GM19240 (cell line): ENCODE measurements at regions not wholly inside any gene's neighbourhood (a gene's known extent, or its start where the extent isn't known, plus 50 kb on each side); places are given as distances from the start of the nearest gene placed in this dataset.

Source experiments
- DNase-seq: peaks from one replicate; pipeline ENCODE4 v3.0.0; 2011; ENCODE audit warnings: low spot score; ENCODE audit not compliant: insufficient read length

DNA sequence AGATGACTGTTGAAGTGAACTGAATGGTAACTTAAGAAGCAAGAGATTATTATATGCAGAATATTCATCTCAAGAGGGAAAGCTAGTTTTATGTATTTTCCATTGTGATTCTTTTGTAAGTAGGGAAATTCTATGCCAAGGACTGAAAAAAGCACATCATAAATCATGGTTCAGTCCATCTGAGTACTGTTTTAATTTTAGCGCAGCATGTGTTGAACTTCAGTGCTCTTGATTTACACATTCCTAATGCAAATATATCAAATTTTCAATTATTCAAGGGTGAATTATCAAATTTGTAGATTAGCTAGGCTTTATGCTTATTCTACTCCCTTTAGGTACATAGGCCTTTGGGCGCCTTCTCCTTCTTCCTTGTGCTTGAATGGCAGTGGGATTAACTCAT lies 50.3 kb upstream of the TCF12 start:
- no peak for DNase-seq

- DNase-seq, result no peak
Measured at GRCh38 chr15:56866803-56867202, 51.6 kb upstream of the TCF12 start.

GRCh38 chr15:56857828-56858227 lies 60.6 kb upstream of the TCF12 start:
- no peak for DNase-seq

DNA sequence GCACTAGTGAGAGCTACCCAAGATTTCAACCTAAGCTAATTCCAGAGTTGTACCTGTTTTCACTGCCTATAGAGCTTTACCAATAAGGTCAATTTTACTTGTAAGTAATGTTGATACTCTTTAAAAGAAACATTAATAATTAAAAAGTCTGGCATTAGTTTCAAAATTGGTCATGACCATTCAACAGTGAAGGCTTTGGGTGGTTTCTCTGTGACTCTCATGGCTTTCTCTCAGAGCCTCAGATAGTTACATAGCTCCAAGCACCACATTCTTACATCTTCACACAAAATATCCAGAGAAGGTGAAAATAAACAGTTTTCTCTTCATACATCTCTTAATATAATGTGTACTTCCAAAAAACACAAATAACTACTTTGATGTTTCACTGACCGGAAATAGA lies 61.5 kb upstream of the TCF12 start:
- DNase-seq, result no peak

- DNase-seq, result no peak
Measured at GRCh38 chr15:56844892-56845291, 73.6 kb upstream of the TCF12 start.

- no peak for DNase-seq
Measured at GRCh38 chr15:56844471-56844870, 74.0 kb upstream of the TCF12 start.

DNA sequence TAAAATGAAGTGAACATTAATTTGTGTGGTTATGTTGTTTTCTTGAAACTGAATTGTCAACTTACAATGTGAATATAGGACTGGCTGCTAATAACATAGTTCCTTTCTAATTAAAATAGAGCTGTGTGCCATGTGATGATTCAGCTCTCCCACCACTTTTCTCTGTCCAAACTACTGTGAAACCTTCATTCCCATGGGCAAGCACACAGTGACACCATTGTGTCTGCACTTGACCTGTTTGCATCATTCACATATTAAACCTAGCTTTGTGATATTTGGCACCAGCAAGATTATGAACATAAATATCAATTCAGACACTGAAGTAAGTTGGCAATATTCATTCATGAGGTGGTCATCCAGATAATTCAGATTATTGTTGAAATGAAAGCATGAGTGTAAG lies 78.8 kb upstream of the TCF12 start:
- DNase-seq, result no peak

GRCh38 chr15:56839099-56839498 lies 79.3 kb upstream of the TCF12 start:
- DNase-seq, result no peak

DNA sequence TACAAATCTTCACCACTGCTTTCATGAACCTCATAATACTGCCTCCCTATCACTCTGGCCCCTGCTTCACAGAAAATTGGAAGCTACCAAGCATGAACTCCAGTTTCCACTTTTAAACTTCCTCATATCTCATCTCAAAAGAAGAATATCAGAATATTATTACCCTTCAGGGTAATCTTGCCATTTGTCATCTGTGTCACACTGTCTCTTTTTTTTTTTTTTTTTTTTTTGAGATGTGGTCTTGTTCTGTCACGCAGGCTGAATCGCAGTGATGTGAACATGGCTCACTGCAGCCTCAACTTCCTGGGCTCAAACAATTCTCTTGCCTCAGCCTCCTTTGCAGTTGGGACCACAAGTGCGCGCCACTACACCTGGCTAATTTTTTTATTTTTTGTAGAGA lies 80.4 kb upstream of the TCF12 start:
- DNase-seq, result no peak

GRCh38 chr15:56837273-56837672 lies 81.2 kb upstream of the TCF12 start:
- DNase-seq, result no peak

GRCh38 chr15:56835718-56836171 lies 82.7 kb upstream of the TCF12 start:
- no peak for DNase-seq

DNA sequence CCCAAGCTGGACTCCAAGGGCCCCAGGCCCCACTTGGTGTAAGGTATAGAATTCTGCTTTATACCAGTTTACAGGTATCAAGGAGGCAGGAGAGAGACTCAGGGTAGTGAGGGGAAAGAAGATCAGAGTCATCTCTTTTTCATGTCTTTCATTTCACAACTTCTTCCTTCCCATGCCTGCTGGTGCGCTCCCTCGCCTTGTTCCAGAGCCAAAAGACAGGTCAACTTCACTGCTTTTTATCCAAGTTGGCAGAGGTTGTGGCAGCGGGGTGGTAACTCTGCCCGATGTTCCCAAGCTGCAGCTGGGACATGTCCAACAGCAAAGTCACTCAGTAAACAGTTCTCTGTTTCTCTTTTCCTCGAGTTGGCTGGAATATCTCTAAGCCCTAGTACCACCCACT lies 86.3 kb upstream of the TCF12 start:
- DNase-seq, result no peak

GRCh38 chr15:56831467-56832005 lies 86.9 kb upstream of the TCF12 start:
- no peak for DNase-seq

GRCh38 chr15:56824175-56824574 lies 90.9 kb upstream of the ZNF280D start:
- DNase-seq, result no peak

DNA sequence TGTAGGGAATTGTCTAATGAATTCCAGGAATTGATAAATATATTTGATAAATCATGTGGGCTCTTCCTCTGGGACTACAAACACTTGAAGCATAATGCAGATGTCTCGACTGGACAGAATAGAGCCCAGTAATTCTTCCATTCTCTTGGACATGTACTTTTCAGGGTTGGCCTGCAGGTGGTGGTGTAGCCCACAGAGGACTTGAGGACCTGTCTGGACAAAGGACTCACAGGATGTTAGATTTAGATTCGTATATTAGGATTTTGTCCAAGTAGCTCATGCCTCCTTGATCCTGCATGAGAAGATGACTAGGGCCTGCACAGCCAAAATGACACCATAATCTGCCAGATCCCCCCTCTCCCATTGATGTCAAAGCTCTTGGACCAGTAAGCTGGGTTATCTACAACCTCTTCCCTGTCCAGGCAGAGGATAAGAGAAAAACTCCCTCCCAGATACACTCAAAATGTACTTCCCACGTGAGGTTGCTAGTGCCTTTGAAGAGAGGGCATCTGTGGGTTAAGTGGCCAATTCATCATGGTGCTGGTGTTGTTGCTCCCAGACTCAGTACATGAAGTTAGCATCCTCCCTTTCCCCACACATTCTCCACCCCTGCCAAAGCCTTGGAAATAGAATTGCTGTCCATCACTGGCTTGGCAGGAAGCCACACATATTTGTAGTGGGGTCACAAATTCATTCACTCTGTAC lies 88.6 kb upstream of the ZNF280D start:
- peak; percentile 50 for DNase-seq

GRCh38 chr15:56820333-56820732 lies 87.0 kb upstream of the ZNF280D start:
- peak; percentile 16 for DNase-seq

DNA sequence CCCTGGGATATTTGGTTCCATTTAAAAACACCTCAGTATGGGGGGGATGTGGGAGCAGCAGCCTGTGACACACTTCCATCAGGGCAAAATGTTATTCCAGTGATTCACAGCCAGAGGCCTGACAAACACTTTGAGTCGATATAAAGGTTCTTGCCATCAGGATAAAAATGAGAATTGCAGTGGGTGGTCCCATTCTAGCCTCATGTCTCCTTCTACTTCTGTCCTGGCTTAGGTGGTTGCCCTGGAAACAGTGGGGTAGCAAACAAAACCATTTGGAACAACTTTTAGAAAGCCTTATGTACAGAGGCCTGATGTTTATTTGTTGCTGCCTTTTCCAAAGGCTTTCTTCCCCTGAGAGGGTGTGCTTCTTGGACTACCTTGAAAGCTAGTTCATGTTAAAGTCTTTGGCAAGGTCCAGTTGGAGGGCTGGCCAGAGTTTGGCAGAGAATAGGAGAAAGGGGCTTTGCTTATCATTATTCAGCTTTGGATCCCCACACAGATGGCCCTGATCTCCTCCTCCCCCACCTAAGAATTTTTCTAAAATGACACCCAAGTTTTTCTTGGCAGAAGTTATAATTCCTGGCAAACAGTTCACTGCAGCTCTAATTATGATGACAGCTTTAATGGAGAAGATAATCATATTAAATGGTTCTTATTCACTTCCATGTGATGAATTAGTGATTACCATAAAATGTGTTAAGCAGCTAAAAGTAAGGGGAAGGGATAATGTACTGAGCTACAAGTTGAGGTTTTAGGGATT lies 84.2 kb upstream of the ZNF280D start:
- DNase-seq, result no peak

DNA sequence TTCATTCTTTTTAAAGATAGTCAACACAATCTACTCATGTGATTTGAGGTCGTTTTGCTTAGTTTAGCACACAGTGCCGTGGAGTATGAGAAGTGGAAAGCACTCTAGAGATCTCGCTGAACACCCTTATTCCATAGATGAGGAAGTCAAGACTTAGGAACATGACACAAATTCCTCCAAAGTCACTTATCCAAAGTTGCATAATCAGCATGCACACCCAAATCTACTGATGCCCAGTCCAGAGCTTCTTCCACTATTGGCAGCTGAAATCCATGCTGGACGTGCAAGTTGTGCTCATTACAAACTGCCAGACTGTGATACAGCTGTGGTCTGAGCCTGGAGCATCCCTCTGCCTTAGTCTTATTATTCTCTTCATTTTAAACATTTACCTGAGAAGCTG lies 83.5 kb upstream of the ZNF280D start:
- DNase-seq, result no peak

GRCh38 chr15:56815247-56815646 lies 81.9 kb upstream of the ZNF280D start:
- DNase-seq, result no peak

DNA sequence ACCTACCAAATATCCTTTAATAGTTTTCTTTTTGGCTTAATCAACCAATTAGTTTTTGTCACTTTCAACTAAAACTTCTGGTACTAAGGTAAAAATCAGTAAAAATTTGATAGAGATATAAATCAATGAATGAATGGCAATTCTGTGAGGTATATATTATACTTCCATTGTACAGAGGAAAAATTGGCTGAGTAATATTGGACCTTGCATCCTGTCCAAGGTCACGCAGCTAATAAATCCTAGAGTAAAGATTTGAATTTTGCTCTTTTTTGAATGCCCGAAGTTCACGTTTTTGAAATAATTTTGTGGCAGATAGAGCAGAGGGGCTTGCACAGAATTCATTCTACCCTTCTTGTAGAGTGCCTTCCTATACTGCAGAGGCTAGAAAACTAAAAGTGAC lies 81.1 kb upstream of the ZNF280D start:
- DNase-seq, result no peak

GRCh38 chr15:56813995-56814394 lies 80.7 kb upstream of the ZNF280D start:
- DNase-seq, result no peak

DNA sequence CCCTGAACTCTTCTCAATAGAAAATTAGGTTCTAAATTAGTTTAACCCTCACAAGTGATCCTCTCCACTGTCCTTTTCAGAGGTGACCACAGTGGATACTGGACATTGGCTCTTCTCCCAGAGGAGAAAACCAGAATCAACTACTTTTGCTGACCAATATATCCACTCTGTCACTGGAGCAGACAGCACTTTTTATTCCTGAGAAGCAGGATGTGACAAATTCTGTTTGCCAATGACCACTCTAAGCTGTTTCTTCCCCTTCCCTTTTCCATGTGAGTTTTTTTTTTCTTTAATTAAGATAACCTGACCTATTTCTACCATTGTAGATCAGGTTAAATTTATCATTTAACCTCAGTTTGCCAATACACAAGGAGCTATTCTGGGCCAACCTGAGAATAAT lies 79.7 kb upstream of the ZNF280D start:
- DNase-seq, result no peak

DNA sequence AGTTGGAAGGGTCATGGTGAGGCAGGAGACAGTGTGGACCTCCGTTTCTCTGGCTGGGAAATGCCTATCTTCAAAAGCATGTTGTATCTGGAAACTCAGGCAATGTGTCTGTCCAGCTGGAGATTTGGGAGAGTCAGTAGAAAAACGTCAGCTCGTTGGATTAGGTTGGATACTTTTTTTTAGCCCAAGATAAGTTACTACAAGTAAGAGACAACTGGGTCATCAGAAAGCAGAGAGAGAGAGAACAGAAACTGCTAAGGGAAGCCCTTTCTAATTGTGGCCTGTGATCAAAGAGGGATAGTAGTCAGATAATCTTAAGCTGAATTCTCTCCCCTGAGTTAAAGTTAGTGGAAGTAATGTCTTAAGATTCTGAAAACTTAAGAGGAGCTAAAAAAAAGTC lies 78.9 kb upstream of the ZNF280D start:
- no peak for DNase-seq
